HG03575 (cell line): ENCODE measurements at regions not wholly inside any gene's neighbourhood (a gene's known extent, or its start where the extent isn't known, plus 50 kb on each side); places are given as distances from the start of the nearest gene placed in this dataset.

ENCODE experiments used
- ATAC-seq: cut with Tn5 transposase; IDR thresholded peaks from one replicate; pipeline ENCODE4 v1.9.1; 2021; ENCODE audit not compliant: unreplicated experiment, insufficient number of reproducible peaks, low FRiP score; ENCODE audit errors: extremely low read depth

GRCh38 chr10:57769298-57769697 is 498.4 kb downstream of the IPMK start:
- no peak for ATAC-seq

GRCh38 chr10:57759777-57760176 is 507.9 kb downstream of the IPMK start:
- no peak for ATAC-seq

- no peak for ATAC-seq
These were observed 512.9 kb downstream of the IPMK start for GRCh38 chr10:57754803-57755202.

GRCh38 chr10:57743711-57744110 is 524.0 kb downstream of the IPMK start:
- ATAC-seq: no peak

- ATAC-seq: no peak
These were observed 525.9 kb downstream of the IPMK start for GRCh38 chr10:57741751-57742150.

GRCh38 chr10:57723305-57723704 is 544.4 kb downstream of the IPMK start:
- no peak for ATAC-seq

GRCh38 chr10:57716884-57717283 is 550.8 kb downstream of the IPMK start:
- no peak for ATAC-seq

GRCh38 chr10:57715233-57715632 is 552.5 kb downstream of the IPMK start:
- ATAC-seq: no peak

GRCh38 chr10:57707300-57707658 is 560.4 kb downstream of the IPMK start:
- ATAC-seq: no peak

GRCh38 chr10:57706576-57707299 is 561.0 kb downstream of the IPMK start:
- no peak for ATAC-seq

GRCh38 chr10:57706016-57706415 is 561.7 kb downstream of the IPMK start:
- ATAC-seq: no peak

- ATAC-seq: no peak
These were observed 567.8 kb downstream of the IPMK start for GRCh38 chr10:57699944-57700343.

- no peak for ATAC-seq
These were observed 571.1 kb downstream of the IPMK start for GRCh38 chr10:57696641-57697040.

GRCh38 chr10:57694956-57695608 is 572.6 kb downstream of the IPMK start:
- ATAC-seq: no peak

GRCh38 chr10:57692255-57692980 is 575.3 kb downstream of the IPMK start:
- ATAC-seq: no peak

GRCh38 chr10:57689596-57690297 is 577.9 kb downstream of the IPMK start:
- no peak for ATAC-seq

GRCh38 chr10:57679916-57680315 is 587.8 kb downstream of the IPMK start:
- ATAC-seq: no peak

GRCh38 chr10:57675125-57675524 is 592.6 kb downstream of the IPMK start:
- no peak for ATAC-seq

- ATAC-seq: no peak
These were observed 594.2 kb downstream of the IPMK start for GRCh38 chr10:57673446-57673960.
